DMS 273 treated with DMSO at 0.1 percent for 48 hours (cell line): ENCODE measurements at regions not wholly inside any gene's neighbourhood (a gene's known extent, or its start where the extent isn't known, plus 50 kb on each side); places are given as distances from the start of the nearest gene placed in this dataset.

ENCODE experiments used
- DNase-seq: peaks from one replicate; lab custom pipeline; 2025; lab: John Stamatoyannopoulos, UW

GRCh38 chr12:30874455-30875321 is 51.9 kb upstream of the TSPAN11 start:
- DNase-seq, result no peak

GRCh38 chr12:30870491-30871265 is 55.9 kb upstream of the TSPAN11 start:
- DNase-seq, result no peak

GRCh38 chr12:30867415-30867814 is 59.1 kb upstream of the TSPAN11 start:
- no peak for DNase-seq

GRCh38 chr12:30866256-30866655 is 60.3 kb upstream of the TSPAN11 start:
- no peak for DNase-seq

GRCh38 chr12:30863839-30864238 is 62.7 kb upstream of the TSPAN11 start:
- DNase-seq, result no peak

GRCh38 chr12:30862486-30862885 is 64.1 kb upstream of the TSPAN11 start:
- DNase-seq, result no peak

- DNase-seq, result no peak
These were observed 67.3 kb upstream of the TSPAN11 start for GRCh38 chr12:30859226-30859625.

GRCh38 chr12:30858471-30858870 is 68.1 kb upstream of the TSPAN11 start:
- DNase-seq, result no peak

- no peak for DNase-seq
These were observed 72.9 kb upstream of the TSPAN11 start for GRCh38 chr12:30853561-30854133.

- DNase-seq, result no peak
These were observed 75.9 kb upstream of the TSPAN11 start for GRCh38 chr12:30850684-30851083.

- DNase-seq, result peak; percentile 32
These were observed 79.3 kb upstream of the TSPAN11 start for GRCh38 chr12:30847259-30847658.

- no peak for DNase-seq
These were observed 79.8 kb upstream of the TSPAN11 start for GRCh38 chr12:30846776-30847175.

- no peak for DNase-seq
These were observed 80.9 kb upstream of the TSPAN11 start for GRCh38 chr12:30845676-30846075.

- DNase-seq, result no peak
These were observed 83.3 kb upstream of the TSPAN11 start for GRCh38 chr12:30843211-30843610.

- DNase-seq, result no peak
These were observed 85.8 kb upstream of the TSPAN11 start for GRCh38 chr12:30840715-30841114.

GRCh38 chr12:30839643-30840220 is 85.0 kb upstream of the CAPRIN2 start:
- no peak for DNase-seq

- no peak for DNase-seq
These were observed 82.8 kb upstream of the CAPRIN2 start for GRCh38 chr12:30837595-30837994.

- no peak for DNase-seq
These were observed 82.1 kb upstream of the CAPRIN2 start for GRCh38 chr12:30836656-30837445.

GRCh38 chr12:30835216-30835615 is 80.5 kb upstream of the CAPRIN2 start:
- no peak for DNase-seq

- DNase-seq, result no peak
These were observed 76.0 kb upstream of the CAPRIN2 start for GRCh38 chr12:30830751-30831150.

- no peak for DNase-seq
These were observed 75.1 kb upstream of the CAPRIN2 start for GRCh38 chr12:30829876-30830275.

GRCh38 chr12:30828686-30829085 is 73.9 kb upstream of the CAPRIN2 start:
- no peak for DNase-seq
